Right renal cortex interstitium (tissue), 3 donors: ENCODE measurements at regions not wholly inside any gene's neighbourhood (a gene's known extent, or its start where the extent isn't known, plus 50 kb on each side); places are given as distances from the start of the nearest gene placed in this dataset.
A peak's percentile ranks its signal among the peaks of the same experiment; 100 is the strongest.
"Not testable (repeated sequence)": the region's sequence is repeated elsewhere in the genome, so short reads cannot be mapped to it uniquely, and the experiment has no call there.

Experiments used
- DNase-seq, 3 donors: peaks; one replicate each; pipeline ENCODE4 v3.0.0-alpha.2; 2013; ENCODE audit warnings: low read depth in 3 of 3, low spot score in 2 of 3

DNA sequence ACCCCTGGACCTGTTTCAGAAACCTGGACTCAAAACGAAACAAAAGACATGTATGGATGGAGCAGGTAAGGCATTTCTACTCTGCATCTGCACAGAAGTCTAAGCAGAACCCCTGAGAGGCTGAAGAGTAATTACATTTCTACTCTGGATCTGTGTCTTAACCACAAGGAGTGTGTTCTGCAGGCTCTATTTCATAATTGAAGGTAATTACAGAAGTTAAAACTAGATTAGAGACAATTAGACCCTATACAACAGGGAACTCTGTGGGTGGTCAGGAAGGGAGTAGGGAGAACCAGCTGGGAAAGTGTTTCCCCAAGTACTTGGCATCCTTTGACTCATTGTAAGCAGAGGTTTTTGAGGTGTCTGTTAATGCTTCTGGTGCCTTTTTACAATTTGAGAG lies 69.8 kb downstream of the IGSF1 start:
- no peak for DNase-seq

DNA sequence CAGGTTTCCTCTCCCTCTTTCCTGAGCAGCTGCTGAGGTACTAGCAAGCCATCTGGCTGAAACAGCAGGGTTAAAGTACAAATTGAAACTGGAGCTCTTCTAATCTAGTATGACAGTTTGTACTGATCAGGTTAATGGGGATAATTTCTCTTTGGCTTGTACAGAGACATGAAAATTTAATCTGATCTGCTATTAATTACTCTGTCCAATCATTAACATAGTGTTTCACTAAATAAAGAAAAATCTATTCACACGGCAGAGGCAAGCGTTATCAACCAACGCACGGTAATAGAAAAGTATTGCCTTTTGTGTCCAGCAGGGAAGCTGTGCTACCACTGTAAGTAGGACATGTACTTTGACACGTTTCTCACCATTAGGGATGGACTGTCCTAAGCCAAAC lies 71.1 kb downstream of the IGSF1 start:
- DNase-seq, result no peak

DNA sequence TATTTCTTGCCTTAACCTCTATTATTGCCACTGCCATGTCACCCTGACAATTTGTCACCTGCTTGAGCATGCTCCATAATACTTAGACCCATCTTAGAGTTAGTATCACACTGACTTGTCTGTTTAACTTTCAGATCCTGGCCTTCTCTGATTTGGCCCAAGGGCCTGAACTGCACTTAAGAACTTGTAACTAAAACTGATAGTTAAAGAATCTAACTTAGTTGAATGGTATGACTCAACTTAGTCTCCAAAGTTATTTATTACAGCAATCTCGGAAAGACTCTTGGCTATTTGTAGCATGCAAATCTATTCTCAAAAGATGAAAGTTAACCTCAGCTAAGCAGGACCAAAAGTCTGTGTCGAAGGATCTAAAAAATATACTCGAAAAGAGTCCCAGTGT lies 72.3 kb downstream of the IGSF1 start:
- no peak for DNase-seq

DNA sequence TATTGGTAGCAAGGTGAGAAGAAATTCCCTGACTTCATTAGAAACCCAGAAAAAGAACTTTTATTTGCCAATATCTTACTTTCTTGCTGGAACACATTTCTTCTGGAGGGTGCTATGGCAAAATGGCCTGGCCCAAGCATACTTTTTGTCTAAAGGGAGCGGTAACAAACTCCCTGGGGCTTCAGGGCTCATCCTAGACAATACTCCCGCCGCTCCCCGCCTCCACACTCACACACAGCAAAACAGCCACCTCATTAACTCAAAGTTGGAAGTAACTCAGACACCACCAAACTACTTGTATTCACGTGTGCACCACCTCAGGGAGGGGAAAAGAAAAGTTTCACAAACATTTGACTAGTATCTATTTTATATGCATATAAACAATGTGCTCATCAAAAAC lies 75.7 kb downstream of the IGSF1 start:
- DNase-seq, result no peak

DNA sequence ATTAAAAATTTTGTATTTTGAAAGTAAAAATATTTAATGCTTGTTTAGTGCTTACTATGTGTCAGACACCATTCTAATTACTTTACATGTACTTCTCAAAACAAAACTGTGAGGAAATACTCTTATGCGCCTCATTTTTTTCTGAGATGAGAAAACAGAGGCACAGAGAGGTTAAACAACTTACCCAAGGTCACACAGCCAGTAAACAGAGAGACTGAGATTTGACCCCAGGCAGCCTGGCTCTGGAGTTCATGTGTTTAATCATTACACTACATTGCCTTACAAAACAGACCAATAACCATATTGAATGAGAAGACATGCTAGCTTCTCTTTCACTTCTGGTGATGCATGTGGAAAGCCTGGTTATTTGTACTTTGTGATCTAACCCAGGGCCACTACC lies 86.3 kb downstream of the IGSF1 start:
- no peak for DNase-seq

DNA sequence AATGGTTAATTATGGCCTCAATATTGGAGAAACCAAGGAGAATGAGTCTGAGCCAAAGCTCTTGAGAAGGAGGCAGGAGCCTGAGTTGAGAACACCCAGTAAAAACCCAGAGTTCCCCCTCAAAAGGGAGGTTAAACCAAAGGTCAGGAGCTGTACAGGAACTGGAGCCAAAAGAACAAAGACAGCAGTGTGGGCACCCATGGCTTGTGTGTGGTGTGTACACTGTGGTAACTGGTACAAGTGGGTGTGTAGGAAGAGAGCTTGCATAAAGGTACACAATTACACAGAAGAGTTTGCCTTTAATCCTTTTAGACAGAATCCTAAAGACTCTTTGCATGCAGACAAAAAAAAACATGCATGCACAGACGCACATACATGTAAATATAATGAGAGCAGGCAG lies 87.1 kb downstream of the IGSF1 start:
- no peak for DNase-seq

DNA sequence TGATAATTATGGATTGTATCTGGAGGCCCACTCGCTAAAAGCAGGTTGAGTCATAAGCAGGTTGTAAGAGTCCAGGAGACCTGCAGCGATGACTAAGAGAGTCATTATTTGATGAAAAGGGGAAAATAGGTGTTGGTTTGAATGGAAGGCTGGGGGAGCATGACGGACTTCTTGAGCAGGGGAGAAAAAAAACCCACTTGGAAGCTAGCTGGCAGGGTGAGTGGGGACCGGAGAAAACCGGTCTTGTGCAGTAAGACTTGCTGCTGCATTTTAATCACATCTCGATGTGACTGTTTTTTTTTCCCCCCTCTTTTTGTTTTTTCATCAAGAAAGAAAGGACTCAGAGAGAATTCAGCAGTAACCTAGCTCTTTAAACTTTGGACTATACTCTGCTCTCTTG lies 90.0 kb downstream of the IGSF1 start:
- peak in 1 of 3 donors; percentile 1 for DNase-seq

DNA sequence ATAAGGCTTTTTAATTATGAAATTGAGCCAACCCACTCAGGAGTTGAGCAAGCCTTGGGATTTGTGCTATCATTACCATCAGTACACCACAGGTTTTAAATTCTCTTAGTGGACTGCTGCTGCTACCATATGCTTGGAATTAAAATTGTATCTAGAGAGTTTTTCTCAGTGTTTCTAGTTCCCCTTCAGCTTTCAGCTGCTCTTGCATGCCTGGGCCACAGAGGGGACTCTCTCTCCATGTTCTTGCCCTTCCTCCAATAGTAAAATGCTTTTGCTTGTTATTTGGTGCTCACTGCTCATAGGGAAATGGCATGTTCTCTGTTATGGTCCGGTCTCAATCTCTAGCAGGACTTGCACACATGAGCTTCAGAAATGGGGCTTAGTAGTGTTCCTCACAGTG lies 101.9 kb downstream of the IGSF1 start:
- DNase-seq, result no peak

DNA sequence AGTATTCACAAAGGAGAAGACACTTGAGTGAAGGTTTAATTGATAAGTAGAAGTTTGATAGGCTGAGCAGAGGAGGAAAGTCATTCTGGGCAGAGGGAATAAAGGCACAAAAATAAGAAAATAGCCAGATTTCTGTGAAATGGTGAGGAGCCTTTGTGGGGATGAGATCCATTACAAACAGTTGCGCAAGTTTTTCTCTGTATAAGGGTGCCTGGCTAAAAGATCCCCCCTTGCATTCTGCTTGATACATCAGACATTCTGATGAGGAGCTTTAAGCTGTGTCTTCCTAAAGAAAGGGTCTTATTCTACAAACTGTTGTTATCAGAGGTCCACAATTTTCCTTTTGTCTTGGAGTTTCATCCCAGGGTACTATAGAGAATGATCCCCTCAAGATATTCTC lies 112.0 kb downstream of the ARHGAP36 start:
- no peak for DNase-seq

DNA sequence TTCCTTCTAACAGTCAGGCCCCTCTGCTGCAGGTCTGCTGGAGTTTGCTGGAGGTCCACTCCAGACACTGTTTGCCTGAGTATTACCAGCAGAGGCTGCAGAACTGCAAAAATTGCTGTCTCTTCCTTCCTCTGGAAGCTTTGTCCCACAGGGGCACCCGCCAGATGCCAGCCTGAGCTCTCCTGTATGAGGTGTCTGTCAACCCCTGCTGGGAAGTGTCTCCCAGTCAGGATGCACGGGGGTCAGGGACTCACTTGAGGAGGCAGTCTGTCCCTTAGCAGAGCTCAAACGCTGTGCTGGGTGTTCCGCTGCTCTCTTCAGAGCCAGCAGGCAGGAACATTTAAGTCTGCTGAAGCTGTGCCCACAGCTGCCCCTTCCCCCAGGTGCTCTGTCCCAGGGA lies 105.5 kb downstream of the ARHGAP36 start:
- not testable (repeated sequence) for DNase-seq

DNA sequence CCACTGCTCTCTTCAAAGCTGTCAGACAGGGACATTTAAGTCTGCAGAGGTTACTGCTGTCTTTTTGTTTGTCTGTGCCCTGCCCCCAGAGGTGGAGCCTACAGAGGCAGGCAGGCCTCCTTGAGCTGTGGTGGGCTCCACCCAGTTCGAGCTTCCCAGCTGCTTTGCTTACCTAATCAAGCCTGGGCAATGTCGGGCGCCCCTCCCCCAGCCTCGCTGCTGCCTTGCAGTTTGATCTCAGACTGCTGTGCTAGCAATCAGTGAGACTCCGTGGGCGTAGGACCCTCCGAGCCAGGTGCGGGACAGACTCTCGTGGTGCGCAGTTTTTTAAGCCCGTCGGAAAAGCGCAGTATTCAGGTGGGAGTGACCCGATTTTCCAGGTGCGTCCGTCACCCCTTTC lies 99.5 kb downstream of the ARHGAP36 start:
- not testable (repeated sequence) for DNase-seq

DNA sequence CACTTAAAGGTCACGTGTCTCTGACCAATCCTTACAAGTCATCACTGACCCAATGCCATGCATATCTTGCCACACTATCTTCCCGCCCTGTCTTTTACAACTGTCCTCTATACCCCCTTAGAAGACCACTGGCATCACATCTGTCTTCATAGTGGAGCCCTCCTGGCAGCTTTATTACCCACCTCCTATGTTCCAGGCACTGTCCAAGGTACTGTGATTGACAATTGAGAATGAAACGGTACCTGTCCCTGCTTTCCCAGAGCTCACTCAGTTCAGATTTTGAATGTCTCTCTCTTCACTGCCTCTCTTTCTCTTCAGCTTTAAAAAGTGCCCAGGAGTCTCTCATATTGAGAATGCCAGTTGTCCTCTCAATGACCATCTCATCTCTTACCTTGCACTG lies 88.6 kb downstream of the ARHGAP36 start:
- no peak for DNase-seq
